ENCODE measurements at regions not wholly inside any gene's neighbourhood (a gene's known extent, or its start where the extent isn't known, plus 50 kb on each side); places are given as distances from the start of the nearest gene placed in this dataset.
"Not testable (repeated sequence)": the region's sequence is repeated elsewhere in the genome, so short reads cannot be mapped to it uniquely, and the experiment has no call there.

- DNase-seq (ENCODE audit: extremely low spot score) = no peak
- ChIA-PET POLR2A (interaction anchor here (0.6 kb wide), 1 partner anchor 12 kb away, joined by 3 read pairs; no protein-coding TSS in a partner anchor), CTCF (no interaction called here)
- no peak for TF ChIP-seq CTCF (IDR thresholded peaks at IDR 0.05; ENCODE audit: control extremely low read depth, extremely low read depth, low read depth, missing control alignments)
These were observed 1384.3 kb upstream of the WWC1 start for GRCh38 chr5:166906991-166907713.

- no peak for TF ChIP-seq CTCF (IDR thresholded peaks at IDR 0.05; ENCODE audit: control extremely low read depth, extremely low read depth, low read depth, missing control alignments)
- CTCF ChIA-PET = no interaction called here
- no peak for DNase-seq (ENCODE audit: extremely low spot score)
- POLR2A ChIA-PET = no interaction called here
These were observed 1382.4 kb upstream of the WWC1 start for GRCh38 chr5:166909040-166909439.

- CTCF ChIA-PET = interaction anchor here (1.3 kb wide), 1 partner anchor 20 kb away, joined by 3 read pairs; no protein-coding TSS in a partner anchor
- no peak for TF ChIP-seq CTCF (IDR thresholded peaks at IDR 0.05; ENCODE audit: control extremely low read depth, extremely low read depth, low read depth, missing control alignments)
- POLR2A ChIA-PET = no interaction called here
- no peak for DNase-seq (ENCODE audit: extremely low spot score)
These were observed 1381.5 kb upstream of the WWC1 start for GRCh38 chr5:166909926-166910325.

GRCh38 chr5:166910995-166911394, 1380.5 kb upstream of the WWC1 start:
- POLR2A ChIA-PET = no interaction called here
- no peak for DNase-seq (ENCODE audit: extremely low spot score)
- CTCF ChIA-PET = interaction anchor here (1.3 kb wide), 1 partner anchor 21 kb away, joined by 3 read pairs; no protein-coding TSS in a partner anchor
- TF ChIP-seq CTCF (IDR thresholded peaks at IDR 0.05; ENCODE audit: control extremely low read depth, extremely low read depth, low read depth, missing control alignments) = no peak

GRCh38 chr5:166916021-166916420, 1375.4 kb upstream of the WWC1 start:
- TF ChIP-seq CTCF (IDR thresholded peaks at IDR 0.05; ENCODE audit: control extremely low read depth, extremely low read depth, low read depth, missing control alignments) = no peak
- DNase-seq (ENCODE audit: extremely low spot score) = no peak
- ChIA-PET POLR2A (no interaction called here), CTCF (no interaction called here)

GRCh38 chr5:166926138-166926537, 1365.3 kb upstream of the WWC1 start:
- CTCF ChIA-PET = interaction anchor here (0.6 to 1.0 kb wide), 2 partner anchors 11 to 1137 kb away, joined by 3 read pairs; no protein-coding TSS in a partner anchor
- POLR2A ChIA-PET = no interaction called here
- TF ChIP-seq CTCF (IDR thresholded peaks at IDR 0.05; ENCODE audit: control extremely low read depth, extremely low read depth, low read depth, missing control alignments) = no peak
- DNase-seq (ENCODE audit: extremely low spot score) = no peak

- POLR2A ChIA-PET; DNase-seq (ENCODE audit: extremely low spot score): not testable (repeated sequence)
- CTCF ChIA-PET = interaction anchor here (1.0 kb wide), 1 partner anchor 12 kb away, joined by 3 read pairs; no protein-coding TSS in a partner anchor
These were observed 1364.5 kb upstream of the WWC1 start for GRCh38 chr5:166926806-166927475.

Data from GM10248 (cell line).